Ovary (tissue), 3 donors: ENCODE measurements at regions not wholly inside any gene's neighbourhood (a gene's known extent, or its start where the extent isn't known, plus 50 kb on each side); places are given as distances from the start of the nearest gene placed in this dataset.

Source experiments
- CTCF ChIP-seq, 3 donors: fragments of 450-650 bp in 2 of 3; fragments of 200-600 bp in 1 of 3; IDR thresholded peaks; one replicate each; pipeline versions ENCODE4 v1.5.1 to v1.8.0; 2016 to 2022; ENCODE audit warnings: antibody characterized with exemption in 3 of 3, mild to moderate bottlenecking in 1 of 3
- POLR2A ChIP-seq: fragments of 450-650 bp; IDR thresholded peaks from one replicate; pipeline ENCODE4 v1.6.1; 2017; ENCODE audit warnings: antibody characterized with exemption, mild to moderate bottlenecking, moderate library complexity
- donor health status: DM: no; HTN: no; CAD: no.

GRCh38 chr3:144930431-144930830 lies 958.8 kb downstream of the DIPK2A start:
- TF ChIP-seq CTCF (IDR thresholded peaks at IDR 0.05) (no peak), POLR2A (no peak)
